WTC11 (cell line): ENCODE measurements at regions not wholly inside any gene's neighbourhood (a gene's known extent, or its start where the extent isn't known, plus 50 kb on each side); places are given as distances from the start of the nearest gene placed in this dataset.

ENCODE experiments used
- ATAC-seq: fragments of 200-7000 bp; cut with Tn5 transposase; 2 replicates; pipeline ENCODE4 v1.10.0; 2021; ENCODE audit warnings: mild to moderate bottlenecking, moderate library complexity
- CTCF ChIA-PET: fragments of 300-600 bp; sonication (Branson Sonifier 250); formaldehyde crosslinking; loops from one replicate; lab custom pipeline; 2021; ENCODE audit warnings: antibody characterized with exemption; lab: Charles Lee
- POLR2A ChIA-PET: fragments of 350-600 bp; sonication (Branson Sonifier 250); formaldehyde crosslinking; loops from one replicate; lab custom pipeline; 2021; ENCODE audit warnings: antibody characterized with exemption; lab: Charles Lee
- DNase-seq: peaks from one replicate; pipeline ENCODE4 v3.0.0; 2021; ENCODE audit warnings: low spot score
- H3K27ac Mint-ChIP-seq: 2 replicates; pipeline ENCODE4 v1.8.0; 2021; ENCODE audit warnings: mixed read lengths
- H3K27me3 Mint-ChIP-seq: 2 replicates; pipeline ENCODE4 v1.8.0; 2021; ENCODE audit warnings: low read depth, mild to moderate bottlenecking, moderate library complexity, mixed read lengths
- H3K36me3 Mint-ChIP-seq: 2 replicates; pipeline ENCODE4 v1.8.0; 2021; ENCODE audit warnings: mixed read lengths
- H3K4me1 Mint-ChIP-seq: 2 replicates; pipeline ENCODE4 v1.8.0; 2022; ENCODE audit warnings: mixed read lengths
- H3K4me3 Mint-ChIP-seq: 2 replicates; pipeline ENCODE4 v1.8.0; 2021; ENCODE audit warnings: mild to moderate bottlenecking, moderate library complexity, mixed read lengths
- H3K9me3 Mint-ChIP-seq: 2 replicates; pipeline ENCODE4 v1.8.0; 2021; ENCODE audit warnings: mixed read lengths
- ELF4 ChIP-seq: sonication (generic); formaldehyde crosslinking; IDR thresholded peaks from 2 replicates; pipeline ENCODE4 v1.8.1; 2022; ENCODE audit warnings: low read depth, mild to moderate bottlenecking, moderate library complexity, missing genetic modification reagents
- FOXK1 ChIP-seq: sonication (generic); formaldehyde crosslinking; IDR thresholded peaks from 2 replicates; pipeline ENCODE4 v1.8.0; 2022; ENCODE audit warnings: mild to moderate bottlenecking, moderate library complexity, missing genetic modification reagents
- GTF2I ChIP-seq: fragments of 250-450 bp; sonication (Bioruptor Pico); conservative IDR thresholded peaks from 2 replicates; pipeline ENCODE4 v1.4.0; 2021; ENCODE audit warnings: mild to moderate bottlenecking
- JUN ChIP-seq: sonication (generic); formaldehyde crosslinking; IDR thresholded peaks from 2 replicates; pipeline ENCODE4 v1.8.0; 2023; ENCODE audit warnings: mild to moderate bottlenecking, missing genetic modification reagents
- NFATC4 ChIP-seq: fragments of 250-450 bp; sonication (Bioruptor Pico); IDR thresholded peaks from 2 replicates; pipeline ENCODE4 v1.9.0; 2021; ENCODE audit warnings: mild to moderate bottlenecking
- RORB ChIP-seq: fragments of 250-450 bp; sonication (Bioruptor Pico); IDR thresholded peaks from 2 replicates; pipeline ENCODE4 v1.9.0; 2021; ENCODE audit warnings: mild to moderate bottlenecking
- TP53 ChIP-seq: sonication (generic); formaldehyde crosslinking; IDR thresholded peaks from 2 replicates; pipeline ENCODE4 v1.8.1; 2023; ENCODE audit warnings: mild to moderate bottlenecking, missing genetic modification reagents
- ZBTB21 ChIP-seq: sonication (generic); formaldehyde crosslinking; IDR thresholded peaks from 2 replicates; pipeline ENCODE4 v1.8.1; 2023; ENCODE audit warnings: mild to moderate bottlenecking, missing genetic modification reagents, borderline replicate concordance
- ZNF263 ChIP-seq: sonication (generic); formaldehyde crosslinking; IDR thresholded peaks from 2 replicates; pipeline ENCODE4 v1.8.1; 2022; ENCODE audit warnings: low read depth, mild to moderate bottlenecking, moderate library complexity, missing genetic modification reagents
- TF ChIP-seq, protein P1 (sequence below): sonication (generic); formaldehyde crosslinking; IDR thresholded peaks from 2 replicates; pipeline ENCODE4 v1.8.1; 2023; ENCODE audit warnings: mild to moderate bottlenecking, missing genetic modification reagents, moderate library complexity
- TF ChIP-seq, protein P2 (sequence below): sonication (generic); formaldehyde crosslinking; IDR thresholded peaks from 2 replicates; pipeline ENCODE4 v1.8.1; 2023; ENCODE audit warnings: mild to moderate bottlenecking, missing genetic modification reagents, moderate library complexity
- TF ChIP-seq, protein P3 (sequence below): sonication (generic); formaldehyde crosslinking; IDR thresholded peaks from 2 replicates; pipeline ENCODE4 v1.8.0; 2023; ENCODE audit warnings: mild to moderate bottlenecking, missing genetic modification reagents
- TF ChIP-seq, protein P4 (sequence below): sonication (generic); formaldehyde crosslinking; IDR thresholded peaks from 2 replicates; pipeline ENCODE4 v1.8.1; 2023; ENCODE audit warnings: mild to moderate bottlenecking, missing genetic modification reagents, borderline replicate concordance
- TF ChIP-seq, protein P5 (sequence below): fragments of 200-600 bp; IDR thresholded peaks from 2 replicates; pipeline ENCODE4 v1.8.0; 2022; ENCODE audit warnings: antibody characterized with exemption
- TF ChIP-seq, protein P6 (sequence below): sonication (generic); formaldehyde crosslinking; conservative IDR thresholded peaks from 2 replicates; pipeline ENCODE4 v1.8.1; 2022; ENCODE audit warnings: mild to moderate bottlenecking, missing genetic modification reagents
- TF ChIP-seq, protein P7 (sequence below): sonication (generic); formaldehyde crosslinking; IDR thresholded peaks from 2 replicates; pipeline ENCODE4 v1.8.1; 2022; ENCODE audit warnings: low read depth, mild to moderate bottlenecking, moderate library complexity, missing genetic modification reagents, borderline replicate concordance
- TF ChIP-seq, protein P8 (sequence below): fragments of 250-450 bp; sonication (Bioruptor Pico); IDR thresholded peaks from 2 replicates; pipeline ENCODE4 v1.8.0; 2021; ENCODE audit warnings: mild to moderate bottlenecking

DNA sequence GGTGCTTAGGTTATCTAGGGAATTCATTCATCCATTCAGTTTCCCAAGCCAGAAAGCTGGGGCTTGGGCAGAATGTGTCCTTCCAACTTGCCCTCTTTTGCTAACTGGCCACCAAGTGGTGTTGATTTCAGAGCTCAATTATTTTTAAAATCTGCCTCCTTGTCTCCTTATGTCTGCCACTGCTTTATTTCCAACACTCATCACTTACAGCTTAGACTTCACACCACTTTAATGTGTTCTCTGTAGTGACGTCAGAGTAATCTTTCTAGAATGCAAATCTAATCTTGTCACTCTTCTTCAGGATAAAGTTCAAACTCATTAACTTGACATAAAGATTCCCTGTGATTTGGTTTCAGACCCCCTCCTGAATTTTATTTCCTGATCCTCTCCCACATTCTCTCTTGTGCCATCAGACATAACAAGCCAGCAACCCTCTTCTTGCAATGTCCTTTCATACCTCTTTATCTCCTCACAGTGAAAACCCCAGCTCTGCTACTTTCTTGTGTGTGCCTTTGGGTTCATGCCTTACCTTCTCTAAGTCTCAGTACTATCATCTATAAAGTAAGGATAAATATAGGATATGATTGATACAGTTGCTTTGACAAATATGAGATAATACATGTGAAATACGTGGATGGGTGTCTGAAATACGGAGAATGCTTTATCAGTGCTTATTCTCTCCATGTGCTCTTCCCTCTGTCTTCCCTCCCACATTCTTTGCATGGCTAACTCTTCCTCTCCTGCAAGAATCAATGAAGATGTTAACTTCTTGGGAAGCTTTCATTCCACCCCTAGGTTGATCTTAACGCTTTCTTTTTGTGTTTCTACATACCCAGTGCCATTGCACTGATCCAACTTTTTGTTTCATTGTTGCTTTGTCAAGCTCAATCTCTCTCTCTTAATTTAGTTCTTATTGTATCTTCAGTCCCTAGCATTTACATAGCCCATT is 522.7 kb upstream of the FZD8 start:
- Mint-ChIP-seq H3K9me3 (peaks cover 7% of the 10 kb centered on the region; the same call in 1 of the 2 replicates), H3K4me3 (no peak overlapping the region), H3K27me3 (no peaks in the 10 kb centered on the region), H3K27ac (peak overlapping the region; percentile 1; the same call in 1 of the 2 replicates), H3K36me3 (no peaks in the 10 kb centered on the region), H3K4me1 (peaks cover 25% of the 10 kb centered on the region)
- DNase-seq (no peak), ATAC-seq (peak; percentile 69)
- TF ChIP-seq, protein P1, sequence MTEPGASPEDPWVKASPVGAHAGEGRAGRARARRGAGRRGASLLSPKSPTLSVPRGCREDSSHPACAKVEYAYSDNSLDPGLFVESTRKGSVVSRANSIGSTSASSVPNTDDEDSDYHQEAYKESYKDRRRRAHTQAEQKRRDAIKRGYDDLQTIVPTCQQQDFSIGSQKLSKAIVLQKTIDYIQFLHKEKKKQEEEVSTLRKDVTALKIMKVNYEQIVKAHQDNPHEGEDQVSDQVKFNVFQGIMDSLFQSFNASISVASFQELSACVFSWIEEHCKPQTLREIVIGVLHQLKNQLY (CRISPR knock-in tag): no peak
- TF ChIP-seq NFATC4 (CRISPR knock-in tag) (no peak), JUN (CRISPR knock-in tag) (no peak), ZBTB21 (CRISPR knock-in tag) (no peak), GTF2I (CRISPR knock-in tag) (no peak), RORB (no peak), TP53 (CRISPR knock-in tag) (no peak), FOXK1 (no peak), ELF4 (CRISPR knock-in tag) (no peak), ZNF263 (CRISPR knock-in tag) (no peak)
- TF ChIP-seq, protein P2, sequence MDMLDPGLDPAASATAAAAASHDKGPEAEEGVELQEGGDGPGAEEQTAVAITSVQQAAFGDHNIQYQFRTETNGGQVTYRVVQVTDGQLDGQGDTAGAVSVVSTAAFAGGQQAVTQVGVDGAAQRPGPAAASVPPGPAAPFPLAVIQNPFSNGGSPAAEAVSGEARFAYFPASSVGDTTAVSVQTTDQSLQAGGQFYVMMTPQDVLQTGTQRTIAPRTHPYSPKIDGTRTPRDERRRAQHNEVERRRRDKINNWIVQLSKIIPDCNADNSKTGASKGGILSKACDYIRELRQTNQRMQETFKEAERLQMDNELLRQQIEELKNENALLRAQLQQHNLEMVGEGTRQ (CRISPR knock-in tag): no peak
- TF ChIP-seq, protein P3, sequence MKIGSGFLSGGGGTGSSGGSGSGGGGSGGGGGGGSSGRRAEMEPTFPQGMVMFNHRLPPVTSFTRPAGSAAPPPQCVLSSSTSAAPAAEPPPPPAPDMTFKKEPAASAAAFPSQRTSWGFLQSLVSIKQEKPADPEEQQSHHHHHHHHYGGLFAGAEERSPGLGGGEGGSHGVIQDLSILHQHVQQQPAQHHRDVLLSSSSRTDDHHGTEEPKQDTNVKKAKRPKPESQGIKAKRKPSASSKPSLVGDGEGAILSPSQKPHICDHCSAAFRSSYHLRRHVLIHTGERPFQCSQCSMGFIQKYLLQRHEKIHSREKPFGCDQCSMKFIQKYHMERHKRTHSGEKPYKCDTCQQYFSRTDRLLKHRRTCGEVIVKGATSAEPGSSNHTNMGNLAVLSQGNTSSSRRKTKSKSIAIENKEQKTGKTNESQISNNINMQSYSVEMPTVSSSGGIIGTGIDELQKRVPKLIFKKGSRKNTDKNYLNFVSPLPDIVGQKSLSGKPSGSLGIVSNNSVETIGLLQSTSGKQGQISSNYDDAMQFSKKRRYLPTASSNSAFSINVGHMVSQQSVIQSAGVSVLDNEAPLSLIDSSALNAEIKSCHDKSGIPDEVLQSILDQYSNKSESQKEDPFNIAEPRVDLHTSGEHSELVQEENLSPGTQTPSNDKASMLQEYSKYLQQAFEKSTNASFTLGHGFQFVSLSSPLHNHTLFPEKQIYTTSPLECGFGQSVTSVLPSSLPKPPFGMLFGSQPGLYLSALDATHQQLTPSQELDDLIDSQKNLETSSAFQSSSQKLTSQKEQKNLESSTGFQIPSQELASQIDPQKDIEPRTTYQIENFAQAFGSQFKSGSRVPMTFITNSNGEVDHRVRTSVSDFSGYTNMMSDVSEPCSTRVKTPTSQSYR: no peak
- TF ChIP-seq, protein P4, sequence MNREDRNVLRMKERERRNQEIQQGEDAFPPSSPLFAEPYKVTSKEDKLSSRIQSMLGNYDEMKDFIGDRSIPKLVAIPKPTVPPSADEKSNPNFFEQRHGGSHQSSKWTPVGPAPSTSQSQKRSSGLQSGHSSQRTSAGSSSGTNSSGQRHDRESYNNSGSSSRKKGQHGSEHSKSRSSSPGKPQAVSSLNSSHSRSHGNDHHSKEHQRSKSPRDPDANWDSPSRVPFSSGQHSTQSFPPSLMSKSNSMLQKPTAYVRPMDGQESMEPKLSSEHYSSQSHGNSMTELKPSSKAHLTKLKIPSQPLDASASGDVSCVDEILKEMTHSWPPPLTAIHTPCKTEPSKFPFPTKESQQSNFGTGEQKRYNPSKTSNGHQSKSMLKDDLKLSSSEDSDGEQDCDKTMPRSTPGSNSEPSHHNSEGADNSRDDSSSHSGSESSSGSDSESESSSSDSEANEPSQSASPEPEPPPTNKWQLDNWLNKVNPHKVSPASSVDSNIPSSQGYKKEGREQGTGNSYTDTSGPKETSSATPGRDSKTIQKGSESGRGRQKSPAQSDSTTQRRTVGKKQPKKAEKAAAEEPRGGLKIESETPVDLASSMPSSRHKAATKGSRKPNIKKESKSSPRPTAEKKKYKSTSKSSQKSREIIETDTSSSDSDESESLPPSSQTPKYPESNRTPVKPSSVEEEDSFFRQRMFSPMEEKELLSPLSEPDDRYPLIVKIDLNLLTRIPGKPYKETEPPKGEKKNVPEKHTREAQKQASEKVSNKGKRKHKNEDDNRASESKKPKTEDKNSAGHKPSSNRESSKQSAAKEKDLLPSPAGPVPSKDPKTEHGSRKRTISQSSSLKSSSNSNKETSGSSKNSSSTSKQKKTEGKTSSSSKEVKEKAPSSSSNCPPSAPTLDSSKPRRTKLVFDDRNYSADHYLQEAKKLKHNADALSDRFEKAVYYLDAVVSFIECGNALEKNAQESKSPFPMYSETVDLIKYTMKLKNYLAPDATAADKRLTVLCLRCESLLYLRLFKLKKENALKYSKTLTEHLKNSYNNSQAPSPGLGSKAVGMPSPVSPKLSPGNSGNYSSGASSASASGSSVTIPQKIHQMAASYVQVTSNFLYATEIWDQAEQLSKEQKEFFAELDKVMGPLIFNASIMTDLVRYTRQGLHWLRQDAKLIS (CRISPR knock-in tag): no peak
- TF ChIP-seq, protein P5, sequence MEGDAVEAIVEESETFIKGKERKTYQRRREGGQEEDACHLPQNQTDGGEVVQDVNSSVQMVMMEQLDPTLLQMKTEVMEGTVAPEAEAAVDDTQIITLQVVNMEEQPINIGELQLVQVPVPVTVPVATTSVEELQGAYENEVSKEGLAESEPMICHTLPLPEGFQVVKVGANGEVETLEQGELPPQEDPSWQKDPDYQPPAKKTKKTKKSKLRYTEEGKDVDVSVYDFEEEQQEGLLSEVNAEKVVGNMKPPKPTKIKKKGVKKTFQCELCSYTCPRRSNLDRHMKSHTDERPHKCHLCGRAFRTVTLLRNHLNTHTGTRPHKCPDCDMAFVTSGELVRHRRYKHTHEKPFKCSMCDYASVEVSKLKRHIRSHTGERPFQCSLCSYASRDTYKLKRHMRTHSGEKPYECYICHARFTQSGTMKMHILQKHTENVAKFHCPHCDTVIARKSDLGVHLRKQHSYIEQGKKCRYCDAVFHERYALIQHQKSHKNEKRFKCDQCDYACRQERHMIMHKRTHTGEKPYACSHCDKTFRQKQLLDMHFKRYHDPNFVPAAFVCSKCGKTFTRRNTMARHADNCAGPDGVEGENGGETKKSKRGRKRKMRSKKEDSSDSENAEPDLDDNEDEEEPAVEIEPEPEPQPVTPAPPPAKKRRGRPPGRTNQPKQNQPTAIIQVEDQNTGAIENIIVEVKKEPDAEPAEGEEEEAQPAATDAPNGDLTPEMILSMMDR: no peak
- TF ChIP-seq, protein P6, sequence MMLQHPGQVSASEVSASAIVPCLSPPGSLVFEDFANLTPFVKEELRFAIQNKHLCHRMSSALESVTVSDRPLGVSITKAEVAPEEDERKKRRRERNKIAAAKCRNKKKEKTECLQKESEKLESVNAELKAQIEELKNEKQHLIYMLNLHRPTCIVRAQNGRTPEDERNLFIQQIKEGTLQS (CRISPR knock-in tag): no peak
- TF ChIP-seq, protein P7, sequence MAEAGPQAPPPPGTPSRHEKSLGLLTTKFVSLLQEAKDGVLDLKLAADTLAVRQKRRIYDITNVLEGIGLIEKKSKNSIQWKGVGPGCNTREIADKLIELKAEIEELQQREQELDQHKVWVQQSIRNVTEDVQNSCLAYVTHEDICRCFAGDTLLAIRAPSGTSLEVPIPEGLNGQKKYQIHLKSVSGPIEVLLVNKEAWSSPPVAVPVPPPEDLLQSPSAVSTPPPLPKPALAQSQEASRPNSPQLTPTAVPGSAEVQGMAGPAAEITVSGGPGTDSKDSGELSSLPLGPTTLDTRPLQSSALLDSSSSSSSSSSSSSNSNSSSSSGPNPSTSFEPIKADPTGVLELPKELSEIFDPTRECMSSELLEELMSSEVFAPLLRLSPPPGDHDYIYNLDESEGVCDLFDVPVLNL: no peak
- TF ChIP-seq, protein P8, sequence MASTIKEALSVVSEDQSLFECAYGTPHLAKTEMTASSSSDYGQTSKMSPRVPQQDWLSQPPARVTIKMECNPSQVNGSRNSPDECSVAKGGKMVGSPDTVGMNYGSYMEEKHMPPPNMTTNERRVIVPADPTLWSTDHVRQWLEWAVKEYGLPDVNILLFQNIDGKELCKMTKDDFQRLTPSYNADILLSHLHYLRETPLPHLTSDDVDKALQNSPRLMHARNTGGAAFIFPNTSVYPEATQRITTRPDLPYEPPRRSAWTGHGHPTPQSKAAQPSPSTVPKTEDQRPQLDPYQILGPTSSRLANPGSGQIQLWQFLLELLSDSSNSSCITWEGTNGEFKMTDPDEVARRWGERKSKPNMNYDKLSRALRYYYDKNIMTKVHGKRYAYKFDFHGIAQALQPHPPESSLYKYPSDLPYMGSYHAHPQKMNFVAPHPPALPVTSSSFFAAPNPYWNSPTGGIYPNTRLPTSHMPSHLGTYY (CRISPR knock-in tag): no peak
- ChIA-PET POLR2A (no interaction called here), CTCF (no interaction called here)
